OCI-LY3 (cell line): ENCODE measurements at regions not wholly inside any gene's neighbourhood (a gene's known extent, or its start where the extent isn't known, plus 50 kb on each side); places are given as distances from the start of the nearest gene placed in this dataset.

Experiments
- CTCF ChIP-seq: fragments of 200-600, 300-600 bp; sonication (generic); IDR thresholded peaks from 2 replicates; pipeline ENCODE4 v1.5.1; 2014; ENCODE audit warnings: antibody characterized with exemption, low read length, low read depth
- EZH2phosphoT487 ChIP-seq: fragments of 200-600 bp; shearing (Covaris generic); IDR thresholded peaks from 2 replicates; pipeline ENCODE4 v1.6.1; 2018; ENCODE audit warnings: antibody characterized with exemption, mixed run types, low read depth

DNA sequence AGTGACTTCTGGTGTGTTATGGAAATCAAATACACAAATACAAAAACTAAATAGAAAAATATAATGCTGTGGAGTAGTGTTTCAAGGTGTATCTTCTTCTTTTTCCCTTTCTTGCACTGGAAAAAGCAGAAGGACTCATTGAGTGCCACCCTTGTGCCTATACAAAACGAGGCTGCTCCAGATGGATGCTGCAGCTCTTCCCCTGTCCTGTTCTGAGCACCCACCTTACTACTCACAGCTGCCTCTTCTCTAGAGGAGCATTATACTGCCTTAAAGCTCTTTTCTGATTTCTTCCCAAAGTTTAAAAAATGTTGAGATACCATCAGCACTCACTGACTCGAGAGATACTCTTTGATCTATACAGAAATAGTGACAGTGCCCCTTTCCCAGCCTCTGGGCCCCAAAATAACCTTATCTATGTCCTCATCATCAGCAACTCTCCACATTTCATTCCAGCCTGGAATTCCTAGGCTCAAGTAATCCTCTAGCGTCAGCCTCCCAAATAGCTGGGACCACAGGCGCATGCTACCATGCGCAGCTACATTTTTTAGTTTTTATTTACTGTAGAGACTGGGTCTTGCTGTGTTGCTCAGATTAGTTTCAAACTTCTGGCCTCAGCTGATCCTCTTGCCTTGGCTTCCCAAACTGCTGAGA, 1356.1 kb upstream of the NRXN1 start:
- TF ChIP-seq CTCF, result no peak
- no peak for TF ChIP-seq EZH2phosphoT487
